Lung (tissue), 11 donors: ENCODE measurements at regions not wholly inside any gene's neighbourhood (a gene's known extent, or its start where the extent isn't known, plus 50 kb on each side); places are given as distances from the start of the nearest gene placed in this dataset.
"Not testable (repeated sequence)": the region's sequence is repeated elsewhere in the genome, so short reads cannot be mapped to it uniquely, and the experiment has no call there.

Experiments
- ATAC-seq: fragments of 200-7000 bp; cut with Tn5 transposase; one replicate; pipeline ENCODE4 v1.9.1; 2020; ENCODE audit warnings: moderate number of reproducible peaks; ENCODE audit not compliant: insufficient read depth, low FRiP score
- DNase-seq, 3 donors: peaks; one replicate each; pipeline ENCODE4 v3.0.0-alpha.2; 2013 to 2017
- H3K27ac ChIP-seq, 2 donors: one replicate each; pipeline ENCODE4 v1.5.1; 2013; ENCODE audit warnings: mild to moderate bottlenecking in 2 of 2, moderate library complexity in 2 of 2, control low read depth in 1 of 2, inconsistent platforms in 1 of 2, low read depth in 1 of 2, low read length in 1 of 2
- H3K27me3 ChIP-seq, 3 donors: one replicate each; pipeline ENCODE4 v1.5.1; 2013; ENCODE audit warnings: low read length in 2 of 3; ENCODE audit not compliant: control insufficient read depth in 3 of 3, insufficient read depth in 3 of 3
- H3K36me3 ChIP-seq, 4 donors: one replicate each; pipeline ENCODE4 v1.5.1; 2013; ENCODE audit warnings: low read length in 4 of 4, mild to moderate bottlenecking in 1 of 4, moderate library complexity in 1 of 4; ENCODE audit not compliant: control insufficient read depth in 4 of 4, insufficient read depth in 4 of 4
- H3K4me1 ChIP-seq, 5 donors: one replicate each; pipeline ENCODE4 v1.5.1; 2013; ENCODE audit warnings: low read length in 5 of 5, mild to moderate bottlenecking in 2 of 5, moderate library complexity in 1 of 5; ENCODE audit not compliant: control insufficient read depth in 5 of 5, insufficient read depth in 5 of 5
- H3K4me3 ChIP-seq: one replicate; pipeline ENCODE4 v1.5.1; 2013; ENCODE audit warnings: mild to moderate bottlenecking, control low read depth, moderate library complexity
- H3K9ac ChIP-seq, 2 donors: one replicate each; pipeline ENCODE4 v1.5.1; 2013; ENCODE audit warnings: low read length in 2 of 2, control low read depth in 1 of 2; ENCODE audit not compliant: insufficient read depth in 1 of 2
- H3K9me3 ChIP-seq, 4 donors: one replicate each; pipeline ENCODE4 v1.5.1; 2013; ENCODE audit warnings: low read length in 3 of 4, mild to moderate bottlenecking in 1 of 4, moderate library complexity in 1 of 4; ENCODE audit not compliant: control insufficient read depth in 4 of 4, insufficient read depth in 3 of 4
- WGBS, 2 donors: extraction: QIAGEN DNeasy Blood & Tissue Kit; methylation state at CpG; one replicate each; pipeline ENCODE4 v1.1.7; 2013; 5-methylcytosine and 5-hydroxymethylcytosine counted together
- TF ChIP-seq, protein P1 (sequence below): IDR thresholded peaks from 2 replicates; pipeline ENCODE4 v1.5.1; 2012; ENCODE audit warnings: mild to moderate bottlenecking; ENCODE audit errors: control extremely low read depth, extremely low read depth
- donor health status: control.
- donor health status: control.
- donor health status: Bipolar disorder and iron deficiency.
- donor health status: healthy.
- donor health status: DM: yes; HTN: yes; CAD: no.

GRCh38 chrX:152537373-152537772 lies 86.3 kb upstream of the GABRA3 start:
- no peaks in the 10 kb centered on the region for H3K27me3 ChIP-seq
- ATAC-seq, result no peak
- no peak overlapping the region for H3K27ac ChIP-seq
- H3K9ac ChIP-seq, result no peak overlapping the region
- no peak overlapping the region for H3K4me3 ChIP-seq
- TF ChIP-seq, protein P1, sequence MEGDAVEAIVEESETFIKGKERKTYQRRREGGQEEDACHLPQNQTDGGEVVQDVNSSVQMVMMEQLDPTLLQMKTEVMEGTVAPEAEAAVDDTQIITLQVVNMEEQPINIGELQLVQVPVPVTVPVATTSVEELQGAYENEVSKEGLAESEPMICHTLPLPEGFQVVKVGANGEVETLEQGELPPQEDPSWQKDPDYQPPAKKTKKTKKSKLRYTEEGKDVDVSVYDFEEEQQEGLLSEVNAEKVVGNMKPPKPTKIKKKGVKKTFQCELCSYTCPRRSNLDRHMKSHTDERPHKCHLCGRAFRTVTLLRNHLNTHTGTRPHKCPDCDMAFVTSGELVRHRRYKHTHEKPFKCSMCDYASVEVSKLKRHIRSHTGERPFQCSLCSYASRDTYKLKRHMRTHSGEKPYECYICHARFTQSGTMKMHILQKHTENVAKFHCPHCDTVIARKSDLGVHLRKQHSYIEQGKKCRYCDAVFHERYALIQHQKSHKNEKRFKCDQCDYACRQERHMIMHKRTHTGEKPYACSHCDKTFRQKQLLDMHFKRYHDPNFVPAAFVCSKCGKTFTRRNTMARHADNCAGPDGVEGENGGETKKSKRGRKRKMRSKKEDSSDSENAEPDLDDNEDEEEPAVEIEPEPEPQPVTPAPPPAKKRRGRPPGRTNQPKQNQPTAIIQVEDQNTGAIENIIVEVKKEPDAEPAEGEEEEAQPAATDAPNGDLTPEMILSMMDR, result no peak
- DNase-seq, result peak; percentile 18 to 51 (median 20)
- no peaks in the 10 kb centered on the region for H3K36me3 ChIP-seq
- no peaks in the 10 kb centered on the region for H3K4me1 ChIP-seq
- 31 to 69% methylated on average over 2 of the region's 2 CpGs for WGBS, 2 donors
- no peaks in the 10 kb centered on the region for H3K9me3 ChIP-seq

GRCh38 chrX:152573866-152574265 lies 63.8 kb upstream of the GABRQ start:
- DNase-seq (no peak), ATAC-seq (no peak)
- WGBS, 2 donors, result 91 to 95% methylated on average over 1 of the region's 1 CpG
- TF ChIP-seq, protein P1, result no peak
- no peaks in the 10 kb centered on the region for H3K4me1 ChIP-seq
- no peak overlapping the region for H3K27ac ChIP-seq
- no peaks in the 10 kb centered on the region for H3K36me3 ChIP-seq
- H3K4me3 ChIP-seq, result no peak overlapping the region
- peaks cover 0 to 2% (median 0%) of the 10 kb centered on the region in 4 donors for H3K9me3 ChIP-seq
- peaks cover 0 to 4% (median 0%) of the 10 kb centered on the region in 3 donors for H3K27me3 ChIP-seq
- H3K9ac ChIP-seq, result no peak overlapping the region

- ATAC-seq, result no peak
- H3K9me3 ChIP-seq, result peaks cover 0 to 2% (median 0%) of the 10 kb centered on the region in 4 donors
- no peak overlapping the region for H3K4me3 ChIP-seq
- H3K4me1 ChIP-seq, result no peaks in the 10 kb centered on the region
- H3K27ac ChIP-seq, result no peak overlapping the region
- no peak for DNase-seq
- no peaks in the 10 kb centered on the region for H3K36me3 ChIP-seq
- TF ChIP-seq, protein P1, result no peak
- WGBS, 2 donors, result 43 to 79% methylated on average over 1 of the region's 1 CpG
- no peak overlapping the region for H3K9ac ChIP-seq
- H3K27me3 ChIP-seq, result peaks cover 0 to 4% (median 0%) of the 10 kb centered on the region in 3 donors
Measured at GRCh38 chrX:152575331-152575730, 62.4 kb upstream of the GABRQ start.

DNA sequence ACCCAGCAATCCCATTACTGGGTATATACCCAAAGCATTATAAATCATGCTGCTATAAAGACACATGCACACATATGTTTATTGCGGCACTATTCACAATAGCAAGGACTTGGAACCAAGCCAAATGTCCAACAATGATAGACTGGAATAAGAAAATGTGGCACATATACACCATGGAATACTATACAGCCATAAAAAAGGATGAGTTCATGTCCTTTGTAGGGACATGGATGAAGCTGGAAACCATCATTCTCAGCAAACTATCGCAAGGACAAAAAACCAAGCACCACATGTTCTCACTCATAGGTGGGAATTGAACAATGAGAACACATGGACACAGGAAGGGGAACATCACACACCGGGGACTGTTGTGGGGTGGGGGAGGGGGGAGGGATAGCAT lies 50.2 kb upstream of the GABRQ start:
- not testable (repeated sequence) for H3K4me1 ChIP-seq, H3K27me3 ChIP-seq, DNase-seq, H3K9me3 ChIP-seq, H3K27ac ChIP-seq, H3K9ac ChIP-seq, H3K4me3 ChIP-seq, ATAC-seq, H3K36me3 ChIP-seq
- 78 to 89% methylated on average over 2 of the region's 3 CpGs for WGBS, 2 donors
